LNCaP clone FGC (cell line): ENCODE measurements at regions not wholly inside any gene's neighbourhood (a gene's known extent, or its start where the extent isn't known, plus 50 kb on each side); places are given as distances from the start of the nearest gene placed in this dataset.

ENCODE experiments used
- DNase-seq: peaks from one replicate; pipeline ENCODE4 v3.0.0-alpha.2; 2011; ENCODE audit warnings: low read depth
- H3K4me3 ChIP-seq: 2 replicates; pipeline ENCODE4 v1.5.1; 2011; ENCODE audit warnings: mild to moderate bottlenecking, low read depth, low read length, control low read depth
- TF ChIP-seq, protein P1 (sequence below): IDR thresholded peaks from 2 replicates; pipeline ENCODE4 v1.5.1; 2012; ENCODE audit warnings: mild to moderate bottlenecking; ENCODE audit not compliant: control insufficient read depth, insufficient read depth; ENCODE audit errors: extremely low read depth

DNA sequence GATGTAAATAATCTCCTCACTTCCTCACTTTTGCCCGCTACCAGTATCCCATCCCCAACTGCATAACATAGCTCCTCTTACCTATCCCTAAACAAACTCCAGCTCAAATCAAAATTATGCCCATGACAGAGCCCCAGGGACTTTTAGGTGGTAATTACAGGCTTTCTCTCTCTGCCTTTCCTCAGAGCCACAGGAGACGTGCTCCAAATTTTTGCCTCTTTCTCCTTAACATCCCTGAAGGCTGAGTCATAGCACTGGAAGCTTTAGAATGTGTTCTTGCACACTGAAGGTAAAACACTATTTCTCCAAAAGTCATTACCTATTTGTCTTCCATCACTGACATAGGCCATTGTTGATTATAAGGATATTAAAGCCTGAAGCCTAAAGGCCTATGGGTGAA, 263.5 kb upstream of the PLD5 start:
- no peak for DNase-seq
- no peak overlapping the region for H3K4me3 ChIP-seq
- TF ChIP-seq, protein P1, sequence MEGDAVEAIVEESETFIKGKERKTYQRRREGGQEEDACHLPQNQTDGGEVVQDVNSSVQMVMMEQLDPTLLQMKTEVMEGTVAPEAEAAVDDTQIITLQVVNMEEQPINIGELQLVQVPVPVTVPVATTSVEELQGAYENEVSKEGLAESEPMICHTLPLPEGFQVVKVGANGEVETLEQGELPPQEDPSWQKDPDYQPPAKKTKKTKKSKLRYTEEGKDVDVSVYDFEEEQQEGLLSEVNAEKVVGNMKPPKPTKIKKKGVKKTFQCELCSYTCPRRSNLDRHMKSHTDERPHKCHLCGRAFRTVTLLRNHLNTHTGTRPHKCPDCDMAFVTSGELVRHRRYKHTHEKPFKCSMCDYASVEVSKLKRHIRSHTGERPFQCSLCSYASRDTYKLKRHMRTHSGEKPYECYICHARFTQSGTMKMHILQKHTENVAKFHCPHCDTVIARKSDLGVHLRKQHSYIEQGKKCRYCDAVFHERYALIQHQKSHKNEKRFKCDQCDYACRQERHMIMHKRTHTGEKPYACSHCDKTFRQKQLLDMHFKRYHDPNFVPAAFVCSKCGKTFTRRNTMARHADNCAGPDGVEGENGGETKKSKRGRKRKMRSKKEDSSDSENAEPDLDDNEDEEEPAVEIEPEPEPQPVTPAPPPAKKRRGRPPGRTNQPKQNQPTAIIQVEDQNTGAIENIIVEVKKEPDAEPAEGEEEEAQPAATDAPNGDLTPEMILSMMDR, result no peak

DNA sequence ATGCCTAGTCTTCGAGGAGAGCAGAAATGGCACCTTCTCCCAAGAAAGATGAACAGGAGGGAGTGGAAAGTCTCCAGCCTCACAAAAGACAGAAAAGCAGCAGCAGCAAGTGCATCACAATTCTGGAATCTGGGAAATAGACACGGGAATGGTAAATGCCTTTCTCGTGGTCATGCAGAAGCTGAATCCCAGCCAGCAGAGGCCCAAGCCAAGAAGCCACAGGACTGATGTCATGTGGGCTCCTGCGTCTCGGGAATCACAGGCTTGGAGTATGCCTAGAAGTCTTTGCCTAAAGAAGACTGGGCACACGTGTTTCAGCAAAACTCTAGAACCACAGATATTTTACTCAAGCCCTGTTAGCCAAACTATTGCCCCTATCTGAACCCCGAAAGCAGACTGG, 260.3 kb upstream of the PLD5 start:
- no peak for DNase-seq
- TF ChIP-seq, protein P1, result no peak
- no peak overlapping the region for H3K4me3 ChIP-seq

DNA sequence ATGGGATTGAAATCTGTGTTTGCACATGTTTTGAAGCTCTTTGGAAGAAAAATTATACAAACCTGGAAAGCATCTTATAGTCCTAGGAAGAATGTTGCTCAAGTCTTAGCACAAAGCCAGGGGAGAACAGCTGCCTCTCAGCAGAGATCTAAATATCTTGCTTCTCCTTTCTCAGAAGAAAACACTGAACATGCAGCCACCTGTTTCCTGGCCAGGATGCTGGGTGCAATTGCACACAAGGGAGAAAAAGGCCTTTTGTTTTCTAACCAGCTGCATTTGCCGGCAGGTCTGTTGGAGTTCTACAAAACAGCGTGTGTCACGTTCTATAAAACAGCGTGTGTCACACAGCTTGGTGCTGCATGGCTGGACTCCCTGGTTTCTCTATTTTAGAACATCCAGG, 259.6 kb upstream of the PLD5 start:
- TF ChIP-seq, protein P1, result no peak
- DNase-seq, result no peak
- no peak overlapping the region for H3K4me3 ChIP-seq

DNA sequence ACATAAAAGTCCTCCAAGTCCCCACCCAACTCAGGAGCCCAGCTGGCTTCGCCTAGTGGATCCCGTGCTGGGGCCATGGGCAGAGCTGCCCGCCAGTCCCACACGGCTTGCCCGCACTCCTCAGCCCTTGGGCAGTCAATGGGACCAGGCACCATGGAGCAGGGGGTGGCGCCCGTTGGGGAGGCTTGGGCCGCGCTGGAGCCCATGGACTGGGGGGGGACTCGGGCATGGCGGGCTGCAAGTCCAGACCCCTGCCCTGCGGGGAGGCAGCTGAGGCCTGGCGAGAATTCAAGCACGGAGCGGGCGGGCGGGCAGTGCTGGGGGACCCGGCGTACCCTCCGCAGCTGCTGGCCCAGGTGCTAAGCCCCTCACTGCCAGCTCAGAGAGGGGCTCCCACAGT, 249.8 kb upstream of the PLD5 start:
- H3K4me3 ChIP-seq, result no peak overlapping the region
- TF ChIP-seq, protein P1, result no peak
- DNase-seq, result no peak

DNA sequence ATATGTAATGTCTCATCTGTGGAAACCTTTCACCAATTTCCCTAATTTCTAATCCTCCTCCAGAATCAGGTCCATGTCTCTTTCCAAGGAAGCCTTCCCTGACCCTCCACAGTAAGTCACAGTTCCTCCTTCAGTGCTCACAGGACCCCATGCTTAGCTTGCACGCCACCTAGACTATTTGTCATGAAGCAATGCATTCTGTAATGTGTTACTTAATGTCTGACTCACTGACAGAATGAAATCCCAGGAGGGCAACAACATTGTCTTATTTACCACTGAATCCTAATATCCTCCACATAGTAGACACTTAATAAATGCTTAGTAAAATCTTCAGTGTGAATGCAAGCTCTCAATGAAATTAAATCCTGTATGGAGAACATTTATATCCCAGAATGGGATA, 245.9 kb upstream of the PLD5 start:
- no peak overlapping the region for H3K4me3 ChIP-seq
- no peak for DNase-seq
- TF ChIP-seq, protein P1, result no peak

DNA sequence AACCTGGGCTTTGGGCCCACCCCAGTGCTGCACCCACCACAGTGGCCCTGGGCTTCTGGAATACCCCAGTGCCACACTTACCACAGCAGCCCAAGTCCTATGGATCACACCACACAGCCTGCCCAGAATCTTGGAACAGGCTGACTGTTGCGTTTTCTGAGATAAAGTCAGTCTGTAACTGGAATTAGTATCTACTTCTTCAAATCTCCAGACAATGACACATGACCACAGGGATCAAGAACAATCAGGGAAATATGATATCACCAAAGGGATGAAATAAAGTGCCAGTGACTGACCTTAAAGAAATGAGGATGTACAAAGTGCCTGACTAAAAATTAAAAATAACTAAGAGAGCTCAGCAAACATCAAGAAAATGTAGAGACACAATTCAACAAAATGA, 239.7 kb upstream of the PLD5 start:
- H3K4me3 ChIP-seq, result no peak overlapping the region
- TF ChIP-seq, protein P1, result no peak
- DNase-seq, result no peak

DNA sequence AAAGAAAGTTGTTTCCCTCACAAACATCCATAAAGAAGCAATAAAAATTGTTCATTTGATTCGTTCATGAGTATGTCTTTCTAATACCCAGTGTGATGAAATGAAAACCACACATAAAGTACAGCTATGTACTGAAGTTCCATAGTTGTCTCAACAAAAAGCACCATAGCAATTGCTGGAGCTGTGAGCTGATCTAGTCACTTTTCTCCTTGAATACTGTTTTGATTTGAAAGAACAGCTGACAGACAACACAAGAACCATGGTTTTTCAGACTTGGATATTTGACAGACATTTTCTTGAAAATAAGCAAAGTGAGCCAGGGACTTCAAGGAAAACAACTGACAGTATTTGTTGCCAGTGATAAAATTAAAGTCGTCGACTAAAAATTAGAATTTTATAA, 237.1 kb upstream of the PLD5 start:
- no peak overlapping the region for H3K4me3 ChIP-seq
- TF ChIP-seq, protein P1, result no peak
- DNase-seq, result no peak
